PC-9 (cell line): ENCODE measurements at regions not wholly inside any gene's neighbourhood (a gene's known extent, or its start where the extent isn't known, plus 50 kb on each side); places are given as distances from the start of the nearest gene placed in this dataset.

ENCODE experiments used
- CTCF ChIP-seq: fragments of 200-600 bp; sonication (generic); conservative IDR thresholded peaks from 2 replicates; pipeline ENCODE4 v1.6.1; 2017; ENCODE audit warnings: mixed run types, antibody characterized with exemption, mild to moderate bottlenecking, moderate library complexity
- EZH2 ChIP-seq: fragments of 200-600 bp; sonication (generic); IDR thresholded peaks from 2 replicates; pipeline ENCODE4 v1.8.0; 2017; ENCODE audit warnings: antibody characterized with exemption, low read depth

DNA sequence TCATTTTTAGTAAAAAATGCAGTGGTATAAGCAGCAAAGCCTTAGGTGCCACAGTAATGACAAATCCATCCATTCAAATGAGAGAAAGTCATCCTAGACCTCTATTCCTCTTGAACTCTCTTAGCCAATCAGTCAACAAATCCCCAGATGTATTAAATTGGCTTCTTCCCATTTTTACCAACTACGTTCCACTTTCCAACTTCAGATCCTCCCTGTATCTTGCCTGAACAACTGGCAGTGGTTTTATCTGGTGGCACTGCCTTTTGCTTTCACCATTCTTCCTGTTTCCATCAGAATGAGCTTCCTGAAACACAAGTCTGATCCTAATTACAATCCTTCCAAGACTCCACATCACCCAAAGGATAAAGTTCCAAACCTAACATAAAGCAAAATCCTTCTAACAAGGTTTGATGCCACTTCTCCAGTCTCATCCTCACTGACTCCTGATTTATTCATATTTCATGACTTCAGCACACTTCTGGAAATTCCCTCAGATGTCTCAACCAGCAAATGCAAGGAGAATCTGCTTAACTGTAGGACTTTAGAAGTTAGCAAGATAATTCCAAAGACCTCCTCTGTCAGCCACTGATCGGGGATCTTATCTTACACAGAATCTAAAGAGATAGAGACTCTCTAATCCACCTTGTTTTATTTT lies 69.8 kb upstream of the SLC4A7 start:
- no peak for TF ChIP-seq CTCF
- TF ChIP-seq EZH2 = no peak
